ENCODE measurements at regions not wholly inside any gene's neighbourhood (a gene's known extent, or its start where the extent isn't known, plus 50 kb on each side); places are given as distances from the start of the nearest gene placed in this dataset.

GRCh38 chr2:8447610-8448221 is 234.1 kb upstream of the ID2 start:
- H3K27me3 Mint-ChIP-seq = no peaks in the 10 kb centered on the region

GRCh38 chr2:8448824-8449556 is 232.9 kb upstream of the ID2 start:
- no peaks in the 10 kb centered on the region for H3K36me3 Mint-ChIP-seq (ENCODE audit: low read depth)
- H3K4me1 Mint-ChIP-seq (ENCODE audit: low read depth) = peaks cover 21% of the 10 kb centered on the region

More at GRCh38 chr2:8447610-8448221, 234.1 kb upstream of the ID2 start:
- Mint-ChIP-seq H3K36me3 (ENCODE audit: low read depth) (no peaks in the 10 kb centered on the region), H3K4me1 (ENCODE audit: low read depth) (peaks cover 16% of the 10 kb centered on the region), H3K27ac (no peak overlapping the region), H3K9me3 (no peaks in the 10 kb centered on the region), H3K4me3 (no peak overlapping the region)

GRCh38 chr2:8451273-8451672 is 230.6 kb upstream of the ID2 start:
- Mint-ChIP-seq H3K4me3 (no peak overlapping the region), H3K27me3 (peaks cover 10% of the 10 kb centered on the region), H3K9me3 (no peaks in the 10 kb centered on the region), H3K4me1 (ENCODE audit: low read depth) (peaks cover 43% of the 10 kb centered on the region), H3K36me3 (ENCODE audit: low read depth) (no peaks in the 10 kb centered on the region), H3K27ac (no peak overlapping the region)

More at GRCh38 chr2:8448824-8449556, 232.9 kb upstream of the ID2 start:
- Mint-ChIP-seq H3K9me3 (no peaks in the 10 kb centered on the region), H3K4me3 (no peak overlapping the region), H3K27me3 (no peaks in the 10 kb centered on the region), H3K27ac (no peak overlapping the region)

- Mint-ChIP-seq H3K27me3 (peaks cover 10% of the 10 kb centered on the region), H3K4me1 (ENCODE audit: low read depth) (peaks cover 47% of the 10 kb centered on the region), H3K9me3 (no peaks in the 10 kb centered on the region), H3K36me3 (ENCODE audit: low read depth) (no peaks in the 10 kb centered on the region), H3K27ac (no peak overlapping the region), H3K4me3 (no peak overlapping the region)
Measured at GRCh38 chr2:8452296-8452695, 229.6 kb upstream of the ID2 start.

GRCh38 chr2:8452979-8453903 is 228.6 kb upstream of the ID2 start:
- Mint-ChIP-seq H3K27me3 (peaks cover 14% of the 10 kb centered on the region), H3K9me3 (no peaks in the 10 kb centered on the region), H3K4me1 (ENCODE audit: low read depth) (peaks cover 55% of the 10 kb centered on the region), H3K27ac (peak overlapping the region; percentile 61), H3K4me3 (no peak overlapping the region), H3K36me3 (ENCODE audit: low read depth) (no peaks in the 10 kb centered on the region)

GRCh38 chr2:8453904-8454302 is 228.0 kb upstream of the ID2 start:
- Mint-ChIP-seq H3K4me1 (ENCODE audit: low read depth) (peaks cover 60% of the 10 kb centered on the region), H3K27me3 (peaks cover 20% of the 10 kb centered on the region), H3K27ac (no peak overlapping the region), H3K4me3 (no peak overlapping the region), H3K36me3 (ENCODE audit: low read depth) (no peaks in the 10 kb centered on the region), H3K9me3 (no peaks in the 10 kb centered on the region)

- Mint-ChIP-seq H3K4me3 (peak overlapping the region; percentile 13), H3K27ac (peak overlapping the region; percentile 40)
Measured at GRCh38 chr2:8454797-8455196, 227.1 kb upstream of the ID2 start.

GRCh38 chr2:8455236-8456150 is 226.4 kb upstream of the ID2 start:
- H3K9me3 Mint-ChIP-seq = no peaks in the 10 kb centered on the region
- peak overlapping the region; percentile 72 for H3K27ac Mint-ChIP-seq
- H3K27me3 Mint-ChIP-seq = peaks cover 33% of the 10 kb centered on the region
- H3K36me3 Mint-ChIP-seq (ENCODE audit: low read depth) = no peaks in the 10 kb centered on the region
- H3K4me1 Mint-ChIP-seq (ENCODE audit: low read depth) = peaks cover 66% of the 10 kb centered on the region
- peak overlapping the region; percentile 72 for H3K4me3 Mint-ChIP-seq

More at GRCh38 chr2:8454797-8455196, 227.1 kb upstream of the ID2 start:
- Mint-ChIP-seq H3K27me3 (peaks cover 28% of the 10 kb centered on the region), H3K9me3 (no peaks in the 10 kb centered on the region), H3K4me1 (ENCODE audit: low read depth) (peaks cover 65% of the 10 kb centered on the region), H3K36me3 (ENCODE audit: low read depth) (no peaks in the 10 kb centered on the region)

GRCh38 chr2:8456151-8457091 is 225.4 kb upstream of the ID2 start:
- Mint-ChIP-seq H3K4me1 (ENCODE audit: low read depth) (peaks cover 68% of the 10 kb centered on the region), H3K4me3 (peak overlapping the region; percentile 72), H3K27me3 (peaks cover 38% of the 10 kb centered on the region), H3K27ac (peak overlapping the region; percentile 72), H3K9me3 (no peaks in the 10 kb centered on the region), H3K36me3 (ENCODE audit: low read depth) (no peaks in the 10 kb centered on the region)

GRCh38 chr2:8457092-8457481 is 224.8 kb upstream of the ID2 start:
- Mint-ChIP-seq H3K4me1 (ENCODE audit: low read depth) (peaks cover 64% of the 10 kb centered on the region), H3K27me3 (peaks cover 41% of the 10 kb centered on the region), H3K9me3 (no peaks in the 10 kb centered on the region), H3K27ac (no peak overlapping the region), H3K4me3 (peak overlapping the region; percentile 52), H3K36me3 (ENCODE audit: low read depth) (no peaks in the 10 kb centered on the region)

GRCh38 chr2:8457699-8458502 is 224.0 kb upstream of the ID2 start:
- H3K4me1 Mint-ChIP-seq (ENCODE audit: low read depth) = peaks cover 60% of the 10 kb centered on the region
- H3K4me3 Mint-ChIP-seq = peak overlapping the region; percentile 52
- H3K9me3 Mint-ChIP-seq = no peaks in the 10 kb centered on the region
- H3K27ac Mint-ChIP-seq = no peak overlapping the region
- H3K36me3 Mint-ChIP-seq (ENCODE audit: low read depth) = no peaks in the 10 kb centered on the region
- peaks cover 41% of the 10 kb centered on the region for H3K27me3 Mint-ChIP-seq

- peaks cover 41% of the 10 kb centered on the region for H3K27me3 Mint-ChIP-seq
- H3K4me3 Mint-ChIP-seq = no peak overlapping the region
- peaks cover 51% of the 10 kb centered on the region for H3K4me1 Mint-ChIP-seq (ENCODE audit: low read depth)
- H3K9me3 Mint-ChIP-seq = no peaks in the 10 kb centered on the region
- H3K27ac Mint-ChIP-seq = no peak overlapping the region
- no peaks in the 10 kb centered on the region for H3K36me3 Mint-ChIP-seq (ENCODE audit: low read depth)
Measured at GRCh38 chr2:8458503-8459459, 223.1 kb upstream of the ID2 start.
